ENCODE measurements at regions not wholly inside any gene's neighbourhood (a gene's known extent, or its start where the extent isn't known, plus 50 kb on each side); places are given as distances from the start of the nearest gene placed in this dataset.

- no peak for DNase-seq
- TF ChIP-seq CTCF (IDR thresholded peaks at IDR 0.05) (no peak), POLR2A (IDR thresholded peaks at IDR 0.05) (no peak)
- no peaks in the 10 kb centered on the region for H3K4me1 ChIP-seq
- no peak overlapping the region for H3K4me3 ChIP-seq
- ATAC-seq: no peak
- no peaks in the 10 kb centered on the region for H3K36me3 ChIP-seq
- 57 to 72% (median 69%) methylated on average over 3 of the region's 3 CpGs for WGBS, 4 donors
- intact Hi-C loops (cut with DNase I): no loop called here
- no peak overlapping the region for H3K27ac ChIP-seq
- H3K27me3 ChIP-seq: peaks cover 0 to 7% (median 0%) of the 10 kb centered on the region in 9 donors
- no peaks in the 10 kb centered on the region for H3K9me3 ChIP-seq
Measured at GRCh38 chr17:34762078-34762477, 182.7 kb downstream of the TMEM132E start.

GRCh38 chr17:34761646-34762045 lies 182.3 kb downstream of the TMEM132E start:
- no peak for DNase-seq
- TF ChIP-seq CTCF (IDR thresholded peaks at IDR 0.05): no peak
- TF ChIP-seq POLR2A (IDR thresholded peaks at IDR 0.05): no peak
- WGBS, 4 donors: 65 to 71% (median 68%) methylated on average over 4 of the region's 4 CpGs

DNA sequence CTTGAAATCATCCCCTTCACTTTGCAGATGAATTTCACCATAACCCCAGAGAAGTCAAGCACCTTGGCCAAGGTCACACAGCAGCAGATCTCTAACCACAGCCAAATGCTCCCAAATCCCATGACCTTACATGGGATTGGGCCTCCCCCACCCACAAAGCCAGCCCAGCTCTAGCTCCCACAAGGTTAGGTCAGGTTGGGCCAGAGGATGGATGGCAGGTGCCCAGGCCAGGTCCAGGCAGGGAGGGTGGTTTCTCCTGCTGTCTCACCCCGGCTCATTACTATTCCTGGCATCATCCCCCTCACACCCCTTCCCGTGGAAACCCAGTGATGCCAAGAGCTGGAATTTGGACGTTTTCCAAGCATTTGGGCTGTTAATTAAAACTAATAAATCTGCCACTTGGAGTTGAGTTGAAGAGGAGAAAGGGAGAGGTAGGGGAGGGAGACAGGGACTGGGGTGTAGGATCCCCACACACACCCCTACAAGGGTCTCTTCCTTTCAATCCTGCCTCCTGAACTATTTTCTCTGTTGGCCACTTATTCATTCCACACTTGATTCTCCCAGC lies 181.6 kb downstream of the TMEM132E start:
- no peak for ATAC-seq
- Histone ChIP-seq H3K27me3 (peaks cover 0 to 11% (median 0%) of the 10 kb centered on the region in 9 donors), H3K4me3 (no peak overlapping the region), H3K9me3 (no peaks in the 10 kb centered on the region), H3K4me1 (no peaks in the 10 kb centered on the region), H3K27ac (no peak overlapping the region), H3K36me3 (no peaks in the 10 kb centered on the region)
- intact Hi-C loops (cut with DNase I): no loop called here
- TF ChIP-seq CTCF (IDR thresholded peaks at IDR 0.05) (no peak), POLR2A (IDR thresholded peaks at IDR 0.05) (no peak)
- WGBS, 4 donors: 17 to 41% (median 27%) methylated on average over 3 of the region's 3 CpGs
- no peak for DNase-seq

More at GRCh38 chr17:34761646-34762045, 182.3 kb downstream of the TMEM132E start:
- Histone ChIP-seq H3K27me3 (peaks cover 0 to 8% (median 0%) of the 10 kb centered on the region in 9 donors), H3K4me1 (no peaks in the 10 kb centered on the region), H3K9me3 (no peaks in the 10 kb centered on the region), H3K27ac (no peak overlapping the region), H3K4me3 (no peak overlapping the region), H3K36me3 (no peaks in the 10 kb centered on the region)
- no peak for ATAC-seq
- intact Hi-C loops (cut with DNase I): no loop called here

- ATAC-seq: no peak
Measured at GRCh38 chr17:34758718-34759117, 179.3 kb downstream of the TMEM132E start.

More at GRCh38 chr17:34758718-34759117, 179.3 kb downstream of the TMEM132E start:
- intact Hi-C loops (cut with DNase I): loop anchor here in 1 of 10 donors (10.0 kb wide), 1 partner anchor 56 kb away; no protein-coding TSS in a partner anchor
- no peaks in the 10 kb centered on the region for H3K9me3 ChIP-seq
- no peaks in the 10 kb centered on the region for H3K4me1 ChIP-seq
- TF ChIP-seq CTCF (IDR thresholded peaks at IDR 0.05): no peak
- TF ChIP-seq POLR2A (IDR thresholded peaks at IDR 0.05): no peak
- peaks cover 0 to 16% (median 0%) of the 10 kb centered on the region in 9 donors for H3K27me3 ChIP-seq
- no peak overlapping the region for H3K27ac ChIP-seq
- H3K36me3 ChIP-seq: no peaks in the 10 kb centered on the region
- H3K4me3 ChIP-seq: no peak overlapping the region
- WGBS, 4 donors: 48 to 56% (median 53%) methylated on average over 4 of the region's 4 CpGs
- no peak for DNase-seq
